Left lobe of liver (tissue), 2 donors: ENCODE measurements at regions not wholly inside any gene's neighbourhood (a gene's known extent, or its start where the extent isn't known, plus 50 kb on each side); places are given as distances from the start of the nearest gene placed in this dataset.

ENCODE experiments used
- ATAC-seq: fragments of 200-7000 bp; cut with Tn5 transposase; one replicate; pipeline ENCODE4 v1.9.1; 2020; ENCODE audit warnings: mild to moderate bottlenecking, moderate library complexity
- DNase-seq: peaks from one replicate; pipeline ENCODE4 v3.0.0-alpha.2; 2020; ENCODE audit warnings: low spot score
- donor health status: DM: no; HTN: no; CAD: no; lungs with moderate emphysema.
- donor health status: DM: no; HTN: yes; CAD: no.

DNA sequence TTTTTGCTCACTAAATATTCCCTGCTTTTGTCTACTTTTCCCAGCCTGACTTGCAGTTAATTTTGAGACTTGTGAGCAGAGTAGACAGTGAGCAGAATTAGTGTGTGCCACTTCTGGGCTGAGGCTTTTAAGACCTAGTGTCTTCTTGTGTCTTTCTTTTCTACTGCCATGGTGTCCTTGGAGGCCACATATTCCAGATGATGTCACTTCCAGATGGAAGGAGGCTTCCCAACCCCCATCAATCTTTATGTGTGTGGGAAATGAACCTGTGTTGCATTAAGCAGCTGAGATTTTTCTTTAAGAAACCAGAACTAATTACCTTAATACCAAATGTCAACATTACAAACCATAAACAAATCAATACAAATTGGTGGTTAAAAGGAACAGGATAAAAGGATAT, 774.7 kb upstream of the ROBO1 start:
- DNase-seq (no peak), ATAC-seq (no peak)

DNA sequence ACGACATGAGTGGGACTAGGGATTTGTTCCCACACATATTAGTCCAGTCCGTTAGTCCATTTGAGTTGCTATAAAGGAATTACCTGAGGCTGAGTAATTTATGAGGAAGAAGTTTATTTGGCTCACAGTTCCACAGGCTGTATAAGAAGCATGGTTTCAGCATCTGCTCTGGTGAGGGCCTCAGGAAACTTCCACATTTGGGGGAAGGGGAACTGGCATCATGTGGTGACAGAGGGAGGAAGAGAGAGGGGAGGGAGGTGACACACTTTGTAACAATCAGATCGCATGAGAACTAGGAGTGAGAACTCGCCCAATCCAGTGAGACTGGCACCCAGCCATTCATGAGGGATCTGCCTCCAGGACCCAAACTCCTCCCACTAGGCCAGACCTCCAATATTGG, 769.9 kb upstream of the ROBO1 start:
- DNase-seq (no peak), ATAC-seq (no peak)

DNA sequence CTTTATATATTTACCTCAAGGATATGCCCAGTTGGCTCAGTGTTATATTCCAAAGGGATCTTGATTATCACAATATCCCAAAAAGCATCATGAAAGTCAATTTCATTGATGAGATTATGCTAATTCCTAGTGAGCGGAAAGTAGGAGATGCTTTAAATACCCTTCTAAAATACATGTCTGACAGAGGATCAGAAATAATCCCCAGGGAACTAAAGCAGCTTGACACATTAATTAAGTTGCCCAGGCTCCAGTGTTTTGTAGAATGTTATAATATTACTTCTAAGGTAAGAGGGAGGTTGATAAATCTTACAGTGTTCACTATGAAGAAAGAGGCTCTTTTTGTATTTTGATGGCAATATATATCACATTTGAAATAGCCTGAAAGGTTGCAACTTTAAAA, 767.5 kb upstream of the ROBO1 start:
- DNase-seq (no peak), ATAC-seq (no peak)

DNA sequence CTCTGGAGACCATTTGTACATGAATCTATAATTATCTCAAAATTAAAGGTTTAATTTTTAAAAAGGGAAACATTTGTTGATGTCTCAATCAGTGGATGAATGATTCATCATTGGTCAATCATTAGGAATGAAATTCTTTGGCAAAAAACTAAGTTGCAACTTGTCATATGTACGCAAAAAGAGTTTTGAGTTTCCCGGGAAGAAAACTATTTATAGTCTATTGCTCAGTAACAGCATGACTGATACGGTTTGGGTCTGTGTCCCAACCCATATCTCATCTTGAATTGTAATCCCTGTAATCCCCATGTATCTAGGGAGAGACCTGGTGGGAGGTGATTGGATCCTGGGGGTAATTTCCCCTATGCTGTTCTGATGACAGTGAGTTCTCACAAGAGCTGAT, 765.8 kb upstream of the ROBO1 start:
- DNase-seq (no peak), ATAC-seq (no peak)

DNA sequence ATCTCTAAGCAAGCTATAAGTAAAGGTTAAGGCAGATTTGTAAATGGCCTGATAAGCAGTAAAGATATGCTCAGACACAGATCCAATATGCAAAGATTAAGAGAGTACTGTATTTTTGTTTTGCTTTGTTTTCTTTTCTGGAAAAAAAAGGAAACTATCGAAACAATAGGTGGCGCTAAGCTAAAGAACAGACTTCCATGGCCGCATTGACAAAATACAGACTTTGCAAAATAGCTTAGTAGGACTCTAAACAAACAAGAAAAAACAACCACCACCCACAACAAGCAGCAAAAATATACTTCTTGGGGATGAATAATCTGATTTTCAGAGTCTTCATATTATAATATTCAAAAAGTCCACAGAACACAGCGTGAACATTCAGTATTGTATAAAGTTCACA, 758.4 kb upstream of the ROBO1 start:
- DNase-seq (no peak), ATAC-seq (no peak)

DNA sequence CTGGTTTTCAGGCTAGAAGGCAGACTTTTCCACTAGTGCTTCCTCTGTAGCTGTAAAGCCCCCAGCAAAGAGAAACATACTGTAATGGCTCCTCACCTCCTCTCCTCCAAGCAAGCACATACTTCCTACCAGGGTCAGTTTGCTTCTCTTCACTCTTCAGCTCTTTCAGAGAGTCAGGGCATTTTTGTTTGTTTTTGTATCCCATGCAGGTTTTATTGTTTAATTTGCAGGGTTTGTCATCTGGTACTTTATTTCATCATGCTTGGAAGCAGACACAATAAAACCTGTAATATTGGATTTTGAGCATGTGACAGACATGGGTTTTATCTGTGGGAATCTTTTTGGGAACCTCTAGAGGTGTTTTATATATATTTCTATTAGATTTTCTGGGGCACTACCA, 753.3 kb upstream of the ROBO1 start:
- ATAC-seq, result no peak

DNA sequence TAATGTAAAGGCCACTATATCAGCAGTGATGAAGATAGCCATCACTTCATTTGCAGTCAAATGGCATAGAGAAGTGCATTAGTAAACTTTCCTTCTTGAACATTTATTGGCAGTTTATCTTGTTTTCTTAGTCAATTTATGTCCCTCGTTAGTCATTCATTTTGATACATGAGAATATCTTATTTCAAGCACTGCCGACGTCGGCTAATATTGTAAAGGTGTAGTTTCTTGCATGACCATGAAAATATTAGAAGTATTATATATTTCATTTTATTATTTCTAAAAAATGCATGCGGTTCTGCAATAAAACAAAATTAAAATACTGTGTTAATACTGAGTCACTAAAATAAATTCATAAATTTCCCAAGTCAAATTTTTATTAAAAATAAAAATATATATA, 751.6 kb upstream of the ROBO1 start:
- DNase-seq (no peak), ATAC-seq (no peak)

More for the DNA sequence above, 753.3 kb upstream of the ROBO1 start:
- no peak for DNase-seq

DNA sequence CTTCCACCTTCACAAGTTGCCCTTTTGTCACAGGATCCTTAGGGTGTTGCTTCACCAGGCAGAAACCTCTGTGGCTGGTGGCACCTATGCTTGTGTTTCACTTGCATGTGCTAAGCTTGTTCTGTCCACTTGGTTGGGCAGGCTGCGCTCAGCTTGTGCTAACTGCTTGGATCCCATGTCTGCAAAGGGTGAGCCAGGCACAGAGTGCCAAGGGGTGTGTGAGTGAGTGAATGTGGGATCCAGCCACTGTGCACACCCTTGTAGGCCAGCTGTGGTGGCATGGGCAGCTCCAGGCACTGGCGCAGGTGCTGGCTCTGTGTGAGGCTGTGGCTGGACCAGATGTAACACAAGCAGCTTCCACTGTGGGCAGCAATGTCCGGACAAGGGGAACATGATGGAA, 728.7 kb upstream of the ROBO1 start:
- no peak for ATAC-seq
- DNase-seq, result no peak

DNA sequence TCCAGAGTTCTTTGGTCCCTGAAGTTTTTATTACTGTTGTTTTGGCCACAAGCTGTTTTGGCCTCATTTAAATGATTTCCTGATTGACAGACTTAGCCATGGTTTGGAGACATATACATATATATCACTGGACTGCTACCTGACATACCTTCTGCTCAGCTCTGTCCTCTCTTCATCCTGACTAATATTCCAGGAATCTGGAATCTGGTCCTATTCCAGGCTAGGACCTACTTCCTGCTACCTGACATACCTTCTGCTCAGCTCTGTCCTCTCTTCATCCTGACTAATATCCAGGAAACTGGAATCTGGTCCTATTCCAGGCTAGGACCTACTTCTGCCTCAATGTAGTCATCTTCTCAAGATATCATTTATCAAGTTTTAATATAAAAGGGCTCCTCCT, 724.4 kb upstream of the ROBO1 start:
- ATAC-seq, result no peak
- no peak for DNase-seq

DNA sequence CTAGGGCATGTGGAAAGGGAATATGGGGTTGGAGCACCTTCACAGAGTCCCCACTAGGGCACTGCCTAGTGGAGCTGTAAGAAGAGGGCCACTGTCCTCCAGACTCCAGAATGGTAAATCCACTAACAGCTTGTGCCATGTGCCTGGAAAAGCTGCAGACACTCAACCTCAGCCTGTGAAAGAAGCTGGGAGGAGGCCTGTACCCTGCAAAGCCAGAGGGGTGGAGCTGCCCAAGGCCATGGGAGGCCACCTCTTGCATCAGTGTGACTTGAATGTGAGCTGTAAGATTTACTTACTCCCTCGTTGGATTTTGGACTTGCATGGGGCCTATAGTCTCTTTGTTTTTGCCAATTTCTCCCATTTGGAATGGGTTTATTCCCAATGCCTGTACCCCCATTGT, 705.2 kb upstream of the ROBO1 start:
- no peak for DNase-seq
- no peak for ATAC-seq

DNA sequence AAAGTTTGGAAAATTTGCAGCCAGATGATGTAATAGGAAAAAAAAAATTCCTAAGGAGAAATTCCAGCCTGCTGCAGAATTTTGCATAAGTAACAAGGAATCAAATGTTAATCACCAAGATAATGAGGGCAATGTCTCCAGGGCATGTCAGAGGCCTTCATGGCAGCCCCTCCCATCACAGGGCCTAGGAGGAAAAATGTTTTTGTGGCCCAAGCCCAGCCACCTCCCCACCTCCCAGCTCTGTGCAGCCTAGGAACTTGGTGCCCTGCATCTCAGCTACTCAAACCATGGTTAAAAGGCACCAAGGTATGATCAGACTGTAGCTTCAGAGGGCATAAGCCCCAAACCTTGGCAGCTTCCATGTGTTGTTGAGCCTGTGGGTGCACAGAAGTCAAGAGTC, 704.7 kb upstream of the ROBO1 start:
- ATAC-seq (no peak), DNase-seq (no peak)

DNA sequence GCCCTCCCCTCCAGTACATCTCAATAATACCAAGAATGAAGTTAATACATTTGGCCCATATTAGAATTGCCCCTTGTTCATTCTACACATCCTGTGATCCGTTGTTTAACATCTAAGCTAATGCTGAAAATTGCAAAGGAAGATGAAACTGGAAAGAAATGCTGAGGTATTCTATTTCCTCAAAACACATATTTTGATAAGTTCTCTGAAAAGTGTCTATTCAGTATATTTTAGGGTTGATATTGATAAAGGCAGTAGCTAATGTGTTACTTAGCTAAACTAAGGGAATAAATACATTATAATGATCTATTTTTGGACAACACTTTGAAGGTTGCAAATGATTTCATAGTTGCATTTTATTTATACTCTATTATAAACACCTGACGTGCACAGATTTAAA, 702.6 kb upstream of the ROBO1 start:
- DNase-seq (no peak), ATAC-seq (no peak)

DNA sequence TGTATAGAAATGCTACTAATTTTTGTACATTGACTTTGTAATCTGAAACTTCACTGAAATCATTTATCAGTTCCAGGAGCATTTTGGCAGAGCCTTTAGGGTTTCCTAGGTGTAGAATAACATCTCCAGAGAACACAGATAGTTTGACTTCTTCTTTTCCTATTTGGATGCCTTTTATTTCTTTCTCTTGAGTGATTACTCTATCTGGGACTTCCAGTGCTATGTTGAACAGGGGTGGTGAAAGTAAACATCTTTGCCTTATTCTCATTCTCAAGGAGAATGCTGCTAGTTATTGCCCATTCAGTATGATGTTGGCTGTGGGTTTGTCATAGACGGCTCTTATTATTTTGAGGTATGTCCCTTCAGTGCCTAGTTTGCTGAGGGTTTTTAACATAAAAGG, 697.9 kb upstream of the ROBO1 start:
- DNase-seq (no peak), ATAC-seq (no peak)

DNA sequence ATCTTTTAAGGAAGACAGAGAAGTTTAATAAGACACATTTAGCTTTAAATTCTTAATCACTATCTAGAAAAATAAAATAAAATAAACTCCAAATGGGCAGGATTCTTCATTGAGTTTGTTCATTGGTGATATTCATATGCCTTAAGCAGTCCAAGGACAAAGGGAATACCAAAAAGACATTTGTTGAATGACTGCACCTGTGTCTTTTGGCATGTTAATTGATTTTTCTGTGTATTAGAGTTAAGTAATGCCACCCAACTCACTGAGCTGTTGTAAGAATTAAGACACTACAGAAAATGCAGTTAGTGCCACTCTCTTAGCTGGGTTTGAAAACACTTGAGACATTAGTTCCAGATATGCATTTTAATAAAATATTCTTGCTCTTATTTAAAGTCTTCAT, 683.6 kb upstream of the ROBO1 start:
- no peak for ATAC-seq
- DNase-seq, result no peak

DNA sequence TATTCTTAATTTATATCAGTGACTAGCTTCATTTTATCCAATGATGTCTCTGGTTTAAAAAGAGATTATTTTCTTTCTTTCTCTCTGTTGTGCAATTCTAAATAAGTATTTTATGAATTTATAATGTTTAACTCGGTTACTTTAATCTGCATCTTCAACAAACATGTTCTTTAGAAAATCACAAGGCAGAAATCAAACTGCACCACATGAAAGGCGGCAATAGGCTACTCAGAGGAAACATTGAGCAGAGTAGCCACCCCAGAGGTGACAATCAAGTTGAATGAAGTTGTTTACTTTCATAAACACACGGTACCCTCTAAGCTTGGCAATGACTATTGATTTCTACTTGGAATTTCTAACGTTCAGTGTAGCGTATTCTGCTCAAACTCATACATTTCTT, 677.8 kb upstream of the ROBO1 start:
- ATAC-seq, result no peak
- no peak for DNase-seq

DNA sequence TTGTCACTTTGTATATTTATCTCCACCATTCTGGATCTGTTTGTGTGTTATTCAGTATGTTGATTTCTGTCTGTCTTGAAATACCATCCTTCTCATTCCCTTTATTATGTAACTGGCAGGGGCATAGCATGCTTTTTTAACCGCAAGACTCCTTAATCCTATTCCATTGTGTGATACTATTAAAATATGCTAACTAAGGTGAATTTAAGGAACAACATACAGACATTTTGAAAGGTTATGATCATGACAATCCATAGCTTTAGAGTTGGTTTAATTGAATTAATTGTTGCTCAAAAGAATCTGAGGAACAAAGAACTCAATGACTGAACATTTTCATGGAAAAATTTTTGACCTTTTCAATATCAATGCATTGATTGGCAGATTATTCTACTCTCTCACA, 677.3 kb upstream of the ROBO1 start:
- ATAC-seq, result no peak
- no peak for DNase-seq

DNA sequence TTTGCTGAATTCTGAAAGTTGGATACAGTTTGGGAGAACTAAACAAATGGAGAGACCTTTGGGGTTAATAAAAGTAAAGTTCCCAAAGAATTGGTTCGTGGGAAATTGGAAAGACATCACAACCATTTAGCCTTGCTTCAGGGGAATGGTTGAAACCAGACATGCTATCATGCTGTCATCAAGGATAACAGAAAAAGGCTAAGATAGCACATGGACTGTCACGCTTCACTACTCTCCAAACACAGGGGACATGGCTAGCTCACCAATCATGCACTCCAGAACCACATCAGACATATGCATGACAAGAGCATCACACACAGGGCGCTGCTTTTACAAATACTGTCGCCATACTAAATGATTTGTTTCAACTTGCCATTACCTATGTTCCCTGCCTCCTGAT, 671.7 kb upstream of the ROBO1 start:
- DNase-seq, result no peak
- no peak for ATAC-seq

DNA sequence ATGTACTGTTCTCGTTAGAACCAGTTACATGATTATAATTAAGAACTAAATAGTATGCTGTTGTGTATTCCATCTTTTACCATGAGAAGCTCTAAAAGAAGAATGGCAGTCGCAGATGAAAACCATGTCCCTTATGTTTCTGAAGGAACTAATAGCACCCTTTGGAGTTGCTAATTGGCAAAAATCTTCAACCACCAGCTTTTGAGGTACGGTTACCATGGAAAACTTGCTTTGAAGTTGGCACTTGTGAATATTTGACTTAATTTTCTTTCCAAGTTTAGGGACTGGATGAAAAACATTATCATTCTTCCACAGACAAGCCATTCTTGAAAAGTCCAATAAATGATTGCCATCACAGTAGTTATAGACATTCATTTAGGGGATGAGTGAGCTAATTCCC, 666.6 kb upstream of the ROBO1 start:
- ATAC-seq (no peak), DNase-seq (no peak)

DNA sequence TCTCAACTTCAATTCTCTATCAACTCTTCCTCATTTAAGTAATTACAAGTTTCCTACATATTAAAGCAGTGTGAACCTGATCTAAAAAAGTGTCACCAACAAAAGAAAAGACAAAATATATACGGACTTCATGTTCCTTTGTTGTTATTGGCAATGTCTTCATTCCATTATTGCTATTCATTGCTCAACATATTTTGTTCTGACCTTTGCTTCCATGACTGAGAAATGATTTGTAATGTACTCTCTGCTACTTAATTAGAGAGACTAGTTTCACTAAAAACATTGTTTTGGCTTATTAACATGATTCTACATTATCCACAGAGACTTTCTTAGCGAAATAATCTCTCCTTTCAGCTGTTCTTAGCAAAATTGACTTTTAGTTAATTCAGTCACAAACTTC, 657.2 kb upstream of the ROBO1 start:
- no peak for ATAC-seq
- no peak for DNase-seq

DNA sequence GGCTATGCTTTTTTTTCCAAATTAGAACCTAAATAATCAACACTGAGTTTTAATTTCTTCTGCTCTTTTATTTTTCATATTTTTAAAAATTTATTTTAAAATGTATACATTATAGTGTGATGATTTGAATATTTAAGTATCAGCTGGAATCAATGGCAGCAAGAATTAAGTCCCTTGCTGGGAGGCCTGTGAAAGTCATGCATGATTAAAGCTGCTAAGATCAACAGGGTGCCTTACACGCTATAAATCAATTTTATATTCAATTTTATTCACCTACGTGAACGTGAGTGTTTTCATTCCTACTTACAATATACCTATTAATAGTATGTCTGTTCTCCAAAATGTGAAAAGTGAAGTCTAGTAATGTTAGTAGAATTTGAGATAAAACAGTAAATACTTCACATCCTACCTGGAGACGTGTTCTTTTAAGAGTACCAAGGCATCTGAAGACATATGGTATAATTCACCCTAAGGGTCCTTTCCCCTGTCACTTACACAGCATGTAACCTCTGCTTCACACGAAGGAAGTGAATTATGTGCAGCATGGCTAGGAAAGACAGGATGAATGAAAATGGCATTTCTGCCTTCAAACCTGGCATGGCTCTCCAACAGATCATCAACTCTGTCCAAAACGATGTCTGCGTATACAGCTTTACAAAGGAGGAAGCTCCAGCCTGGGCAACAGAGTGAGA, 640.4 kb upstream of the ROBO1 start:
- no peak for ATAC-seq

DNA sequence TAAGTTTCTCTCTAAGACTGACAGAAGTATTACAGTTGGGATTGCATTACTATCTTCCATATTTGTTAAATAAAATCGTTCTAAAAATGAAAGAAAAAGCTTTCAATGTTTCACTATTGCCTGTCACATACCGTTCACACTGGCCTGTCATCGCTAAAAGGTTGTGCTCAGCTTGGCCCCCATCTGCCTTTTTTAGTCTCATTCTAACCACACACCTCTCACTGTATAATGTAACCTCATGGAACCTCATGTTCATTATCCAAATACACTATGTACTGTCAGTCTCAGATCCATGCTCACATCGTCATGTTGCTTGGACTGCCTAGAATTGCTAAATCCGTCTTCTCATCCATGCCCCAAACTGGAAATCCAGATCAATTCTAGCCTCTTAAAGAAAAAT, 637.8 kb upstream of the ROBO1 start:
- ATAC-seq, result no peak
- DNase-seq, result no peak

More for the DNA sequence above, 640.4 kb upstream of the ROBO1 start:
- DNase-seq, result no peak

DNA sequence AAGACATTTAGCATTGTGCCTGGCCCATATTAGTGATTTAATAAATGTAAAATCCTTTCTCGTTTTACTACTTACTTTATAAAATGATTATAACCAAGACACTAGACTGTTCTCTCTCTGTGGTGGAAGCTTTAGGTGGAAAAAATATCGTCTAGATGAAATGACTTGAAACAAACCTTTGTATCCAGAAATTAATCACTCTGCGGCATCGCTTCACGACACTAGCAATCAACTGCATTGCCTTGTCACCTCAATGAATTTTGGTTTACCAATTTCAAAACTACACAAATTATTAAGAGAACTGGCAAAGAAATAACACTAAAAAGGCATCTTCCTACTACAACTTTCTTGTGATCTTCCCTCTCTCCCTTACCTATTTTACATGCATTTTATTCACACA, 627.2 kb upstream of the ROBO1 start:
- DNase-seq (no peak), ATAC-seq (no peak)

DNA sequence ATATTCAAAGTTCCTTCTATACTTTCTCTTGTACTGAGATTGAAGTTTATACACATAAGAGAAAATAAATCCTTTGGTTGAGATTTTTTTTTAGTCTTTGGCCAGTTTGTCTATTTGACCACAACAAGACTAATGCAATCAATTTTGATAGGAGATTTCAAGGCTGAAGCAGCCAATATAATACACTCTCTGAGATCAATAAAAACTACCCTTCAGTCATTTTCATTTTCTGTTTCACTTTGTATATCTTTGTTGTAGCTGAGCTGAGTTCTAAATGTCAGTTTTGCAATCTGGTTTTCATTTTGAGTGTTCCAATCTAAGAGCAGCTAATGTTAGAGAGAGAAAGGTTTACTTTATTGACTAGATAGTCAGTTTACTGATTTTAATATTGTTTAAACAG, 623.8 kb upstream of the ROBO1 start:
- DNase-seq (no peak), ATAC-seq (no peak)

DNA sequence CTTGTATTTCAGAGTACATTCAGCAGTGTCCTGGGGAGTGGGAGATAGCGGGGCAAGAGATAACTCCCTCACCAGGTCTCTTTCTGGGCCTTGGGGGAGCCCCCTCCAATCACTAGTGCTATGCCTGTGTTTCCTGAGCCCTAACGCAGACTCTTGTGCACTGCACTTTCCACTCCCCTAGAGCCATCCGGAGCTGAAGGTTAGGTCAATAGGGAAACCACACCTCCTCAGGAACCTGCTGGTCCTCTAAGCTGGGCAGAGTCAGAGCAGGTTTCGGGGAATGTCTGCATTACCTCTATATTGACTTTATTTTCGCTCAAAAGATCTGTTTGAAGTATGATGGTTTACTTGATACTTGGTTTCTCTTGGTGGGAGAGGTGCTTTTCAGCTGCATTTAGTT, 617.0 kb upstream of the ROBO1 start:
- DNase-seq (no peak), ATAC-seq (no peak)
